ENCODE measurements at regions not wholly inside any gene's neighbourhood (a gene's known extent, or its start where the extent isn't known, plus 50 kb on each side); places are given as distances from the start of the nearest gene placed in this dataset.
A peak's percentile ranks its signal among the peaks of the same experiment; 100 is the strongest.

- no peak overlapping the region for H3K23ac ChIP-seq (ENCODE audit: low read depth, low read length, poor library complexity)
- H3K4me3 ChIP-seq (ENCODE audit: low read length in 2 of 2) = no peak overlapping the region
- H3K4me2 ChIP-seq (ENCODE audit: insufficient read depth, low read length, poor library complexity, severe bottlenecking) = no peak overlapping the region
- H3K4me1 ChIP-seq (ENCODE audit: control insufficient read depth in 2 of 2, insufficient read depth in 1 of 2, low read depth in 1 of 2, low read length in 2 of 2) = peaks cover 0 to 3% of the 10 kb centered on the region in 2 donors
- H3K14ac ChIP-seq (ENCODE audit: low read length) = no peak overlapping the region
- H3K27ac ChIP-seq (replicated peaks; ENCODE audit: low read length) = peak overlapping the region; percentile 36
- no peaks in the 10 kb centered on the region for H3K79me1 ChIP-seq (ENCODE audit: low read depth, low read length)
- H4K8ac ChIP-seq (ENCODE audit: low read depth, low read length) = no peak overlapping the region
- no peak overlapping the region for H2BK15ac ChIP-seq (ENCODE audit: low read length)
- no peak overlapping the region for H2BK12ac ChIP-seq (ENCODE audit: low read length)
- peak; percentile 8 for DNase-seq (ENCODE audit: low spot score)
- no peak overlapping the region for H2BK5ac ChIP-seq (ENCODE audit: low read length)
- no peaks in the 10 kb centered on the region for H3K27me3 ChIP-seq (ENCODE audit: control insufficient read depth in 3 of 3, insufficient read depth in 3 of 3, low read depth in 1 of 3, low read length in 3 of 3)
- H3K9me3 ChIP-seq (replicated peaks in 1 of 2; ENCODE audit: control insufficient read depth in 2 of 2, insufficient read depth in 1 of 2, low read depth in 1 of 2, low read length in 2 of 2) = no peaks in the 10 kb centered on the region
- H2BK120ac ChIP-seq (ENCODE audit: low read depth, low read length) = no peak overlapping the region
- no CpG with 5 or more reads among the region's 2 CpGs for WGBS, 2 donors (ENCODE audit: extremely low coverage in 2 of 2, insufficient read length in 2 of 2, insufficient replicate concordance in 1 of 2)
- no peak overlapping the region for H2AFZ ChIP-seq (ENCODE audit: low read length)
- no peak overlapping the region for H3K9ac ChIP-seq (ENCODE audit: low read depth, low read length, poor library complexity)
- H2AK5ac ChIP-seq (ENCODE audit: low read depth, low read length) = no peak overlapping the region
- no peak overlapping the region for H4K91ac ChIP-seq (ENCODE audit: low read depth, low read length, poor library complexity)
- no peak overlapping the region for H3K4ac ChIP-seq (ENCODE audit: low read length)
- H3K18ac ChIP-seq (ENCODE audit: low read length) = peak overlapping the region; percentile 32
- H3K36me3 ChIP-seq (replicated peaks in 1 of 2; ENCODE audit: control insufficient read depth in 2 of 2, insufficient read depth in 2 of 2, low read length in 2 of 2) = no peaks in the 10 kb centered on the region
Observed at GRCh38 chr14:98093111-98093510, 1178.9 kb downstream of the BCL11B start.

DNA sequence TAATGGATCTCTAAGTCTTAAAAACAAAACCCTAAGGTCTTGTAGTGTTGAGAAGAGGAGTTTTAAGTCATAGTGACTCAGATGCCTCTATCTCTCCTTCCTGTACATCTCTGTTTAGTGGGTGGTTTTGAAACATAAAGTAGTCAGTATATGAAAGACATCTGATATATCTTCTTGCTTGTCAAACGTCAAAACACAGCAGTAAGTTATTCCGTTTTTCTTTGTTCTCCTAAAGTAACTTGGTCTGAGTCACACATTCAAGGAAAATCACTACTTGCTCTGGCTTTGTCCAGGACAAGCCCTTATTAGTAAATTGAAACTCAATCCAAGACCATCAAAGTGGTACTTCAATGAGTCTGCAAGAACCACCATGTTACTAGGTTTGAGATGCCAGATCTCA is 1172.5 kb downstream of the BCL11B start:
- Histone ChIP-seq H3K4me2 (ENCODE audit: insufficient read depth, low read length, poor library complexity, severe bottlenecking) (no peak overlapping the region), H3K27me3 (ENCODE audit: control insufficient read depth in 3 of 3, insufficient read depth in 3 of 3, low read depth in 1 of 3, low read length in 3 of 3) (no peaks in the 10 kb centered on the region), H3K79me1 (ENCODE audit: low read depth, low read length) (no peaks in the 10 kb centered on the region), H2BK120ac (ENCODE audit: low read depth, low read length) (no peak overlapping the region), H3K27ac (replicated peaks; ENCODE audit: low read length) (no peak overlapping the region), H2BK5ac (ENCODE audit: low read length) (no peak overlapping the region), H3K14ac (ENCODE audit: low read length) (no peak overlapping the region), H3K18ac (ENCODE audit: low read length) (no peak overlapping the region), H2BK15ac (ENCODE audit: low read length) (no peak overlapping the region), H3K9ac (ENCODE audit: low read depth, low read length, poor library complexity) (no peak overlapping the region), H3K4me3 (ENCODE audit: low read length in 2 of 2) (no peak overlapping the region), H2AK5ac (ENCODE audit: low read depth, low read length) (no peak overlapping the region), H3K4ac (ENCODE audit: low read length) (no peak overlapping the region), H4K8ac (ENCODE audit: low read depth, low read length) (no peak overlapping the region), H3K23ac (ENCODE audit: low read depth, low read length, poor library complexity) (no peak overlapping the region), H3K4me1 (ENCODE audit: control insufficient read depth in 2 of 2, insufficient read depth in 1 of 2, low read depth in 1 of 2, low read length in 2 of 2) (no peaks in the 10 kb centered on the region), H2AFZ (ENCODE audit: low read length) (no peak overlapping the region), H2BK12ac (ENCODE audit: low read length) (no peak overlapping the region), H3K36me3 (replicated peaks in 1 of 2; ENCODE audit: control insufficient read depth in 2 of 2, insufficient read depth in 2 of 2, low read length in 2 of 2) (no peaks in the 10 kb centered on the region), H4K91ac (ENCODE audit: low read depth, low read length, poor library complexity) (no peak overlapping the region), H3K9me3 (replicated peaks in 1 of 2; ENCODE audit: control insufficient read depth in 2 of 2, insufficient read depth in 1 of 2, low read depth in 1 of 2, low read length in 2 of 2) (no peaks in the 10 kb centered on the region)
- WGBS, 2 donors (ENCODE audit: extremely low coverage in 2 of 2, insufficient read length in 2 of 2, insufficient replicate concordance in 1 of 2) = no CpG with 5 or more reads among the region's 2 CpGs
- no peak for DNase-seq (ENCODE audit: low spot score)

DNA sequence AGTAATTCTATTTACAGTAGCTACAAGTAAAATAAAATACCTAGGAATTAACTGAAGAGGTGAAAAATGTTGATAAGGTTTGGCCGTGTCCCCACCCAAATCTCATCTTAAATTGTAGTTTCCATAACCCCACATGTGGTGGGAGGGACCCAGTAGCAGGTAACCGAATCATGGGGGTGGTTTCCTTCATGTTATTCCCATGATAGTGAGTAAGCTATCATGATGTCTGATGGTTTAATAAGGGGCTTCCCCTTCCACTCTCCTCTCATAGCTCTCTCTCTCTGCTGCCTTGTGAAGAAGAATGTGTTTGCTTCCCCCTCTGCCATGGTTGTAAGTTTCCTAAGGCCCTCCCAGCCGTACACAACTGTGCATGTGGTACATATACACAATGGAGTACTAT is 1170.7 kb downstream of the BCL11B start:
- no peak overlapping the region for H3K18ac ChIP-seq (ENCODE audit: low read length)
- no peak overlapping the region for H4K8ac ChIP-seq (ENCODE audit: low read depth, low read length)
- no peak overlapping the region for H3K4me2 ChIP-seq (ENCODE audit: insufficient read depth, low read length, poor library complexity, severe bottlenecking)
- no peak overlapping the region for H2AK5ac ChIP-seq (ENCODE audit: low read depth, low read length)
- no peak overlapping the region for H3K4me3 ChIP-seq (ENCODE audit: low read length in 2 of 2)
- no peaks in the 10 kb centered on the region for H3K9me3 ChIP-seq (replicated peaks in 1 of 2; ENCODE audit: control insufficient read depth in 2 of 2, insufficient read depth in 1 of 2, low read depth in 1 of 2, low read length in 2 of 2)
- no peak overlapping the region for H4K91ac ChIP-seq (ENCODE audit: low read depth, low read length, poor library complexity)
- H2AFZ ChIP-seq (ENCODE audit: low read length) = no peak overlapping the region
- no peaks in the 10 kb centered on the region for H3K27me3 ChIP-seq (ENCODE audit: control insufficient read depth in 3 of 3, insufficient read depth in 3 of 3, low read depth in 1 of 3, low read length in 3 of 3)
- no peaks in the 10 kb centered on the region for H3K4me1 ChIP-seq (ENCODE audit: control insufficient read depth in 2 of 2, insufficient read depth in 1 of 2, low read depth in 1 of 2, low read length in 2 of 2)
- no peak overlapping the region for H3K14ac ChIP-seq (ENCODE audit: low read length)
- H3K23ac ChIP-seq (ENCODE audit: low read depth, low read length, poor library complexity) = no peak overlapping the region
- H3K4ac ChIP-seq (ENCODE audit: low read length) = no peak overlapping the region
- H3K36me3 ChIP-seq (replicated peaks in 1 of 2; ENCODE audit: control insufficient read depth in 2 of 2, insufficient read depth in 2 of 2, low read length in 2 of 2) = no peaks in the 10 kb centered on the region
- DNase-seq (ENCODE audit: low spot score) = no peak
- no peak overlapping the region for H2BK120ac ChIP-seq (ENCODE audit: low read depth, low read length)
- no peak overlapping the region for H2BK15ac ChIP-seq (ENCODE audit: low read length)
- H3K9ac ChIP-seq (ENCODE audit: low read depth, low read length, poor library complexity) = no peak overlapping the region
- H3K27ac ChIP-seq (replicated peaks; ENCODE audit: low read length) = no peak overlapping the region
- H2BK12ac ChIP-seq (ENCODE audit: low read length) = no peak overlapping the region
- no peaks in the 10 kb centered on the region for H3K79me1 ChIP-seq (ENCODE audit: low read depth, low read length)
- H2BK5ac ChIP-seq (ENCODE audit: low read length) = no peak overlapping the region
- WGBS, 2 donors (ENCODE audit: extremely low coverage in 2 of 2, insufficient read length in 2 of 2, insufficient replicate concordance in 1 of 2) = no CpG with 5 or more reads among the region's 3 CpGs

- no CpG with 5 or more reads among the region's 2 CpGs for WGBS, 2 donors (ENCODE audit: extremely low coverage in 2 of 2, insufficient read length in 2 of 2, insufficient replicate concordance in 1 of 2)
- Histone ChIP-seq H3K36me3 (replicated peaks in 1 of 2; ENCODE audit: control insufficient read depth in 2 of 2, insufficient read depth in 2 of 2, low read length in 2 of 2) (no peaks in the 10 kb centered on the region), H2AFZ (ENCODE audit: low read length) (no peak overlapping the region), H2BK5ac (ENCODE audit: low read length) (no peak overlapping the region), H3K9me3 (replicated peaks in 1 of 2; ENCODE audit: control insufficient read depth in 2 of 2, insufficient read depth in 1 of 2, low read depth in 1 of 2, low read length in 2 of 2) (no peaks in the 10 kb centered on the region), H3K4me1 (ENCODE audit: control insufficient read depth in 2 of 2, insufficient read depth in 1 of 2, low read depth in 1 of 2, low read length in 2 of 2) (no peaks in the 10 kb centered on the region), H2BK12ac (ENCODE audit: low read length) (no peak overlapping the region), H3K14ac (ENCODE audit: low read length) (no peak overlapping the region), H3K79me1 (ENCODE audit: low read depth, low read length) (no peaks in the 10 kb centered on the region), H3K23ac (ENCODE audit: low read depth, low read length, poor library complexity) (no peak overlapping the region), H3K27me3 (ENCODE audit: control insufficient read depth in 3 of 3, insufficient read depth in 3 of 3, low read depth in 1 of 3, low read length in 3 of 3) (no peaks in the 10 kb centered on the region), H3K18ac (ENCODE audit: low read length) (no peak overlapping the region), H3K27ac (replicated peaks; ENCODE audit: low read length) (no peak overlapping the region), H2AK5ac (ENCODE audit: low read depth, low read length) (no peak overlapping the region), H2BK15ac (ENCODE audit: low read length) (no peak overlapping the region), H4K8ac (ENCODE audit: low read depth, low read length) (no peak overlapping the region), H2BK120ac (ENCODE audit: low read depth, low read length) (no peak overlapping the region), H3K4ac (ENCODE audit: low read length) (no peak overlapping the region), H3K9ac (ENCODE audit: low read depth, low read length, poor library complexity) (no peak overlapping the region), H3K4me2 (ENCODE audit: insufficient read depth, low read length, poor library complexity, severe bottlenecking) (no peak overlapping the region), H4K91ac (ENCODE audit: low read depth, low read length, poor library complexity) (no peak overlapping the region), H3K4me3 (ENCODE audit: low read length in 2 of 2) (no peak overlapping the region)
- no peak for DNase-seq (ENCODE audit: low spot score)
Observed at GRCh38 chr14:98103705-98104104, 1168.3 kb downstream of the BCL11B start.
